ENCODE measurements at regions not wholly inside any gene's neighbourhood (a gene's known extent, or its start where the extent isn't known, plus 50 kb on each side); places are given as distances from the start of the nearest gene placed in this dataset.

- no peak for TF ChIP-seq CTCF (IDR thresholded peaks at IDR 0.05)
- no peak for TF ChIP-seq ZFX (IDR thresholded peaks at IDR 0.05; ENCODE audit: borderline replicate concordance)
- H3K27ac ChIP-seq: no peak overlapping the region
These were observed 304.4 kb downstream of the ZEB1 start for GRCh38 chr10:31623466-31623865.

GRCh38 chr10:31622978-31623377 is 304.0 kb downstream of the ZEB1 start:
- no peak overlapping the region for H3K27ac ChIP-seq
- no peak for TF ChIP-seq CTCF (IDR thresholded peaks at IDR 0.05)
- no peak for TF ChIP-seq ZFX (IDR thresholded peaks at IDR 0.05; ENCODE audit: borderline replicate concordance)

- TF ChIP-seq ZFX (IDR thresholded peaks at IDR 0.05; ENCODE audit: borderline replicate concordance): no peak
- no peak for TF ChIP-seq CTCF (IDR thresholded peaks at IDR 0.05)
These were observed 302.7 kb downstream of the ZEB1 start for GRCh38 chr10:31621733-31622132.

GRCh38 chr10:31620226-31621151 is 301.5 kb downstream of the ZEB1 start:
- TF ChIP-seq ZFX (IDR thresholded peaks at IDR 0.05; ENCODE audit: borderline replicate concordance): no peak
- TF ChIP-seq CTCF (IDR thresholded peaks at IDR 0.05): peak; percentile 47
- H3K27ac ChIP-seq: no peak overlapping the region

More at GRCh38 chr10:31621733-31622132, 302.7 kb downstream of the ZEB1 start:
- no peak overlapping the region for H3K27ac ChIP-seq

- TF ChIP-seq CTCF (IDR thresholded peaks at IDR 0.05) (no peak), ZFX (IDR thresholded peaks at IDR 0.05; ENCODE audit: borderline replicate concordance) (no peak)
These were observed 300.6 kb downstream of the ZEB1 start for GRCh38 chr10:31619531-31620061.

GRCh38 chr10:31618541-31619291 is 299.7 kb downstream of the ZEB1 start:
- no peak overlapping the region for H3K27ac ChIP-seq
- TF ChIP-seq ZFX (IDR thresholded peaks at IDR 0.05; ENCODE audit: borderline replicate concordance) (no peak), CTCF (IDR thresholded peaks at IDR 0.05) (no peak)

More at GRCh38 chr10:31619531-31620061, 300.6 kb downstream of the ZEB1 start:
- H3K27ac ChIP-seq: no peak overlapping the region
